ENCODE measurements at regions not wholly inside any gene's neighbourhood (a gene's known extent, or its start where the extent isn't known, plus 50 kb on each side); places are given as distances from the start of the nearest gene placed in this dataset.

- TF ChIP-seq EP300 (IDR thresholded peaks at IDR 0.05) (no peak), POLR2AphosphoS5 (IDR thresholded peaks at IDR 0.05) (no peak), CTCF (IDR thresholded peaks at IDR 0.05) (no peak), POLR2A (IDR thresholded peaks at IDR 0.05) (no peak)
- H3K4me1 ChIP-seq = no peaks in the 10 kb centered on the region
- no peaks in the 10 kb centered on the region for H3K36me3 ChIP-seq
- no peaks in the 10 kb centered on the region for H3K9me3 ChIP-seq
- no peaks in the 10 kb centered on the region for H3K27me3 ChIP-seq
- no peak overlapping the region for H3K27ac ChIP-seq
- WGBS = 81% methylated on average over 6 of the region's 6 CpGs
- DNase-seq (ENCODE audit: low spot score in 2 of 2) = no peak
- no peak overlapping the region for H3K4me3 ChIP-seq
Measured at GRCh38 chrX:9327086-9327746, 137.6 kb upstream of the TBL1X start.

- Histone ChIP-seq H3K36me3 (no peaks in the 10 kb centered on the region), H3K4me1 (no peaks in the 10 kb centered on the region), H3K4me3 (no peak overlapping the region), H3K9me3 (no peaks in the 10 kb centered on the region), H3K27me3 (no peaks in the 10 kb centered on the region), H3K27ac (no peak overlapping the region)
- DNase-seq (ENCODE audit: low spot score in 2 of 2) = no peak
- no peak for TF ChIP-seq POLR2AphosphoS5 (IDR thresholded peaks at IDR 0.05)
- TF ChIP-seq EP300 (IDR thresholded peaks at IDR 0.05) = no peak
- no peak for TF ChIP-seq CTCF (IDR thresholded peaks at IDR 0.05)
- WGBS = 83% methylated on average over 5 of the region's 5 CpGs
Measured at GRCh38 chrX:9327747-9328145, 137.1 kb upstream of the TBL1X start.

GRCh38 chrX:9329056-9329455 lies 135.8 kb upstream of the TBL1X start:
- no peak for DNase-seq (ENCODE audit: low spot score in 2 of 2)
- H3K4me3 ChIP-seq = no peak overlapping the region
- no peaks in the 10 kb centered on the region for H3K36me3 ChIP-seq
- H3K9me3 ChIP-seq = no peaks in the 10 kb centered on the region
- no peak overlapping the region for H3K27ac ChIP-seq
- TF ChIP-seq EP300 (IDR thresholded peaks at IDR 0.05) (no peak), CTCF (IDR thresholded peaks at IDR 0.05) (no peak), POLR2A (IDR thresholded peaks at IDR 0.05) (no peak), POLR2AphosphoS5 (IDR thresholded peaks at IDR 0.05) (no peak)
- 78% methylated on average over 5 of the region's 5 CpGs for WGBS
- H3K4me1 ChIP-seq = no peaks in the 10 kb centered on the region
- no peaks in the 10 kb centered on the region for H3K27me3 ChIP-seq

- Histone ChIP-seq H3K27me3 (no peaks in the 10 kb centered on the region), H3K4me3 (no peak overlapping the region), H3K36me3 (no peaks in the 10 kb centered on the region), H3K9me3 (no peaks in the 10 kb centered on the region), H3K27ac (no peak overlapping the region), H3K4me1 (no peaks in the 10 kb centered on the region)
- TF ChIP-seq POLR2AphosphoS5 (IDR thresholded peaks at IDR 0.05) (no peak), CTCF (IDR thresholded peaks at IDR 0.05) (no peak), POLR2A (IDR thresholded peaks at IDR 0.05) (no peak), EP300 (IDR thresholded peaks at IDR 0.05) (no peak)
- 75% methylated on average over 8 of the region's 8 CpGs for WGBS
- no peak for DNase-seq (ENCODE audit: low spot score in 2 of 2)
Measured at GRCh38 chrX:9330249-9330982, 134.4 kb upstream of the TBL1X start.

- H3K36me3 ChIP-seq = no peaks in the 10 kb centered on the region
- no peaks in the 10 kb centered on the region for H3K27me3 ChIP-seq
- no peaks in the 10 kb centered on the region for H3K9me3 ChIP-seq
- no peak for DNase-seq (ENCODE audit: low spot score in 2 of 2)
- H3K4me3 ChIP-seq = no peak overlapping the region
- no peaks in the 10 kb centered on the region for H3K4me1 ChIP-seq
- H3K27ac ChIP-seq = no peak overlapping the region
- 80% methylated on average over 11 of the region's 11 CpGs for WGBS
- TF ChIP-seq CTCF (IDR thresholded peaks at IDR 0.05) (no peak), POLR2AphosphoS5 (IDR thresholded peaks at IDR 0.05) (no peak), EP300 (IDR thresholded peaks at IDR 0.05) (no peak), POLR2A (IDR thresholded peaks at IDR 0.05) (no peak)
Measured at GRCh38 chrX:9333873-9334560, 130.8 kb upstream of the TBL1X start.

Data from suprapubic skin (tissue), 4 donors.